ENCODE measurements at regions not wholly inside any gene's neighbourhood (a gene's known extent, or its start where the extent isn't known, plus 50 kb on each side); places are given as distances from the start of the nearest gene placed in this dataset.

GRCh38 chr12:107244584-107244983 is 151.2 kb upstream of the CRY1 start:
- no peak for TF ChIP-seq POLR2AphosphoS5 (IDR thresholded peaks at IDR 0.05; ENCODE audit: low read depth)
- no peak for TF ChIP-seq REST (IDR thresholded peaks at IDR 0.05; ENCODE audit: insufficient replicate concordance, low read depth)
- TF ChIP-seq, protein P1, sequence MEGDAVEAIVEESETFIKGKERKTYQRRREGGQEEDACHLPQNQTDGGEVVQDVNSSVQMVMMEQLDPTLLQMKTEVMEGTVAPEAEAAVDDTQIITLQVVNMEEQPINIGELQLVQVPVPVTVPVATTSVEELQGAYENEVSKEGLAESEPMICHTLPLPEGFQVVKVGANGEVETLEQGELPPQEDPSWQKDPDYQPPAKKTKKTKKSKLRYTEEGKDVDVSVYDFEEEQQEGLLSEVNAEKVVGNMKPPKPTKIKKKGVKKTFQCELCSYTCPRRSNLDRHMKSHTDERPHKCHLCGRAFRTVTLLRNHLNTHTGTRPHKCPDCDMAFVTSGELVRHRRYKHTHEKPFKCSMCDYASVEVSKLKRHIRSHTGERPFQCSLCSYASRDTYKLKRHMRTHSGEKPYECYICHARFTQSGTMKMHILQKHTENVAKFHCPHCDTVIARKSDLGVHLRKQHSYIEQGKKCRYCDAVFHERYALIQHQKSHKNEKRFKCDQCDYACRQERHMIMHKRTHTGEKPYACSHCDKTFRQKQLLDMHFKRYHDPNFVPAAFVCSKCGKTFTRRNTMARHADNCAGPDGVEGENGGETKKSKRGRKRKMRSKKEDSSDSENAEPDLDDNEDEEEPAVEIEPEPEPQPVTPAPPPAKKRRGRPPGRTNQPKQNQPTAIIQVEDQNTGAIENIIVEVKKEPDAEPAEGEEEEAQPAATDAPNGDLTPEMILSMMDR (IDR thresholded peaks at IDR 0.05; ENCODE audit: insufficient read depth, low read length), result no peak
- TF ChIP-seq GABPA (IDR thresholded peaks at IDR 0.05; ENCODE audit: low read depth), result no peak
- no peak for TF ChIP-seq SPI1 (IDR thresholded peaks at IDR 0.05; ENCODE audit: borderline replicate concordance, low read depth)

DNA sequence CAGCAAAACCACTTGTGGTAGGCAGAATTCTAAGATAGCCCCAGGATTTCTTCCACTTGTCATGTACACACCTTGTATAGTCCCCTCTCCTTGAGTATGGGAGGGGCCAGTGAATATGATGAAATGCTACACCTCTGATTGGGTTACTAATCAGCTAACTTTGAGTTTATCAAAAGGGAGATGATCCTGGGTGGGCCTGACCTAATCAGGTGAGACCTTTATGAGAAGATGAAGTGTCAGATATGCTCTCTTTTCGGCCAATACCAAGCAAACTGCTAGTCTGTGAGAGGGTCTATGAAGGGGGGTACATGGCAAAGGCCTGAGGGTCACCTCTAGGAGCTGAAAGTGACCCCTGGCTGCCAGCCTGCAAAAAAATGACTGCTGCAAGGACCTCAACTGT is 154.3 kb upstream of the CRY1 start:
- Histone ChIP-seq H3K27me3 (ENCODE audit: insufficient read depth, poor library complexity, severe bottlenecking) (peaks cover 5% of the 10 kb centered on the region), H3K4me3 (replicated peaks; ENCODE audit: insufficient read depth, low read length) (no peak overlapping the region), H3K27ac (replicated peaks) (no peak overlapping the region)
- TF ChIP-seq GABPA (IDR thresholded peaks at IDR 0.05; ENCODE audit: low read depth) (no peak), SPI1 (IDR thresholded peaks at IDR 0.05; ENCODE audit: borderline replicate concordance, low read depth) (no peak), POLR2AphosphoS5 (IDR thresholded peaks at IDR 0.05; ENCODE audit: low read depth) (no peak), REST (IDR thresholded peaks at IDR 0.05; ENCODE audit: insufficient replicate concordance, low read depth) (no peak)
- TF ChIP-seq, protein P1 (IDR thresholded peaks at IDR 0.05; ENCODE audit: insufficient read depth, low read length), result no peak
- no peak for DNase-seq (ENCODE audit: low read depth in 1 of 2, low spot score in 1 of 2)

More at GRCh38 chr12:107244584-107244983, 151.2 kb upstream of the CRY1 start:
- Histone ChIP-seq H3K4me3 (replicated peaks; ENCODE audit: insufficient read depth, low read length) (no peak overlapping the region), H3K27me3 (ENCODE audit: insufficient read depth, poor library complexity, severe bottlenecking) (peaks cover 11% of the 10 kb centered on the region), H3K27ac (replicated peaks) (no peak overlapping the region)
- DNase-seq (ENCODE audit: low read depth in 1 of 2, low spot score in 1 of 2), result no peak

DNA sequence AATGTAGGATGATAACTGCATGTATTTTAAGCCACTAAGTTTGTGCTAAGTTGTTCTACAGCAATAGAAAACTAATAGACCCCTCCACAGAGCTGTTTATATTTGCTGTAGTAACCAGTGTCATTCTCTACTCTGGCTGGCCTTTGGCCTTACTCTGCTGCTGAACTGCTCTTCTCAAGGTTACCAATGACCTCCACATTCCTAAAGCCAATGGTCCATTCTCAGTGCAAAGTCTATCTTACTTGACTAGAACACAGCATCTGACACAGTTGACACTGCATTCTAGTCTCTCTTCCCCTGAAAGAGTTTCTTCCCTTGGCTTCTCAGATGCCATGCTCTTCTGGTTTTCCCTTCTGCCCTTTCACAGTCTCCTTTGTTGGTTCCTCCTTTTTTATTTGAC is 154.8 kb upstream of the CRY1 start:
- TF ChIP-seq SPI1 (IDR thresholded peaks at IDR 0.05; ENCODE audit: borderline replicate concordance, low read depth), result no peak
- no peak for TF ChIP-seq POLR2AphosphoS5 (IDR thresholded peaks at IDR 0.05; ENCODE audit: low read depth)
- no peak for TF ChIP-seq REST (IDR thresholded peaks at IDR 0.05; ENCODE audit: insufficient replicate concordance, low read depth)
- no peak for TF ChIP-seq GABPA (IDR thresholded peaks at IDR 0.05; ENCODE audit: low read depth)
- TF ChIP-seq, protein P1 (IDR thresholded peaks at IDR 0.05; ENCODE audit: insufficient read depth, low read length), result no peak
- Histone ChIP-seq H3K4me3 (replicated peaks; ENCODE audit: insufficient read depth, low read length) (no peak overlapping the region), H3K27ac (replicated peaks) (no peak overlapping the region), H3K27me3 (ENCODE audit: insufficient read depth, poor library complexity, severe bottlenecking) (peaks cover 5% of the 10 kb centered on the region)
- no peak for DNase-seq (ENCODE audit: low read depth in 1 of 2, low spot score in 1 of 2)

All from HL-60 (cell line).